ENCODE measurements at regions not wholly inside any gene's neighbourhood (a gene's known extent, or its start where the extent isn't known, plus 50 kb on each side); places are given as distances from the start of the nearest gene placed in this dataset.

DNA sequence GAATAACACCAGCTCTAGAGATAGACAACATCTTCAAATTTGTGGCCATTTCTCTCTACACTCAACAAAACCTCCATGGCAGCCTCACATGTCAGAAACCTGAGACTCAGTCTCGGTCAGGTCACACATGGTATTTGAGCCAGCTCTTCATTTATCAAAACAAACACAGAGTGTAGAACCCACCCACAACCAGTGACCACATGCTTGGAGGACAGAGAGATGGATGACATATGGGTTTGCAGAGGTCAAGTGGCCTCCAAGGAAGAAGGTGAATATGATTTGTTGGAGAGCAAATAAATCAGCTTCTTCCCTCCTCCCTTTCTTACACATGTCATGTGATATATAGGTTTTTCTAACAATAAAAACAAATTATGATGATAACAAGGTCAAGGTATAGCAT is 278.1 kb upstream of the LRTM1 start:
- no peak overlapping the region for H3K4me3 ChIP-seq (replicated peaks; ENCODE audit: low read depth, low read length)
- TF ChIP-seq CTCF (IDR thresholded peaks at IDR 0.05; ENCODE audit: low read depth, low read length, missing control alignments) = no peak
- no peak for DNase-seq (ENCODE audit: extremely low read depth, low read depth)

DNA sequence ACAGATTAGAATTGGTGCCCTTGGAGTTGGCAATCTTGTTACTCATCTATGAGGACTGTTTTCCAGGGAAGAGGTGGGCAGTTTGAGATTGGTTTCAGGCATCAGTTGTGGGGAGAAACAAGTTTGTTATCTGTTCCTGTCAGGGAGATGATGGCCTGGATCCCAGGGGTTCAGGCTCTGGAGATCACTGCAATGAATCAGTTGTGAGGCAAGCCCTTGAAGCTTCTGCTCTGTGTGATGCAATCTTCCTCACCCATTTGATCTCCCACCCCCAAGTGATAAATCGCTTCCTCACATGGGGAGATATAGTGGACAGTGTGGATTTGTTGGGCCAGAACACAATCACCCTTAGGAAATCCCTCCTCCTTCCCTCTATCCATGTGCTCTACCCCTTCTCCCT is 276.6 kb upstream of the LRTM1 start:
- H3K4me3 ChIP-seq (replicated peaks; ENCODE audit: low read depth, low read length) = no peak overlapping the region
- no peak for TF ChIP-seq CTCF (IDR thresholded peaks at IDR 0.05; ENCODE audit: low read depth, low read length, missing control alignments)
- no peak for DNase-seq (ENCODE audit: extremely low read depth, low read depth)

DNA sequence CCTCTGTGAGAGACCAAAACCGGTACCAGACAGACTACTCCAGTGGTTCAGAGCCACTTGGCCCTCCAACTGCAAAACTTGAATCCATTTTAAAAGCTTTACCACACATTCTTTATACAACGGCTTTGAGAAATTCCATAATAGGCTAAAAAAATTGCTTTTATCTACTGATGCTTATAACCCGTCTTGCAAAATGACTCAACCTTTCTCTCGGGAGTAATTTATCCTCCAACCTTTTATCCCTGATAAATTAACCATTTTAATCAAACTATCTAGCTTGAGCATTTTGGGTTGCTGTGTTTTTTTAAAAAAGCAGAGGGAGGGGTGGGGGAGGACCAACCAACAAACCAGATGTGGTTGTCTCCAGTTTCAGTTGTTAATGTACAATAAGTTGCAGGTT is 275.7 kb upstream of the LRTM1 start:
- no peak for TF ChIP-seq CTCF (IDR thresholded peaks at IDR 0.05; ENCODE audit: low read depth, low read length, missing control alignments)
- H3K4me3 ChIP-seq (replicated peaks; ENCODE audit: low read depth, low read length) = no peak overlapping the region
- DNase-seq (ENCODE audit: extremely low read depth, low read depth) = no peak

DNA sequence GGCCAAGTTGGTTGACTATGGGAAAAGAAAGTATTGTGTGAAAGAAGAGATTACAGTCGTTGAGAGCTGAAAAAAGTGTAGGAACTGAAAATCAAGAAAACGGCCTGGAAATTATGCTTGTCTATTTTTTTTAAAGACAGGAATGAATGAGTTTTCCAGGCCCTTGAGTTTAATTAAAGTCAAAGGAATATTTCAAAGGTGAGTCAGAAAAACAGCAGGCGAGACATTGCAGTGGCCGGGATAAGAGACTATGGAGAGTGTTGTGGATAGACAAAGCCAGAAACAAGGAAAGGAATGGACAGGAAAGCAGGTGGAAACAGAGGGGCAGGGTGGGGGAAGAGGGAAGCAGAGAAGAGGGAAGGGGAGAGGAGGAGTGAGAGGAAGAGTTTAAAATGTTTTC is 275.1 kb upstream of the LRTM1 start:
- TF ChIP-seq CTCF (IDR thresholded peaks at IDR 0.05; ENCODE audit: low read depth, low read length, missing control alignments) = no peak
- H3K4me3 ChIP-seq (replicated peaks; ENCODE audit: low read depth, low read length) = no peak overlapping the region
- no peak for DNase-seq (ENCODE audit: extremely low read depth, low read depth)

GRCh38 chr3:55202326-55202725 is 274.5 kb upstream of the LRTM1 start:
- TF ChIP-seq CTCF (IDR thresholded peaks at IDR 0.05; ENCODE audit: low read depth, low read length, missing control alignments) = no peak
- H3K4me3 ChIP-seq (replicated peaks; ENCODE audit: low read depth, low read length) = no peak overlapping the region
- DNase-seq (ENCODE audit: extremely low read depth, low read depth) = peak; percentile 37

DNA sequence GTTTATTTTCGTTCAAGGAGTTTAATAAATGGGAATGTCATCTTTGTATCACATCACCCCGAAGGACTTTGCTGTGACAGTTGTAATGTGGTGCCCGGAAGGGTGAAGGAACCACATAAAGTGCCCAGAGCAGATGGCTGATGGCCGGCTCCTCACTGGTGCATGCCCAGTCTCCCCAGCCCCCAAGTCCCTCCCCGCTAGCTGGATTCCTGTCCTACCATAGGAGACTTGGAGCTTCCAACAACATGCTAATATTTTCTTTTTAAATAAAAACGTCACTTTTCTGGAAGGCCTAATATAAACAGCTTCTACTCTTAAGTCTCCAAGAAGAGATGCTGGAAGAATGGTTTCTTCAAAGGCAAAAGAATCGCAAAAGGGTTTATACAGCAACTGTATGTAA is 273.9 kb upstream of the LRTM1 start:
- TF ChIP-seq CTCF (IDR thresholded peaks at IDR 0.05; ENCODE audit: low read depth, low read length, missing control alignments) = no peak

DNA sequence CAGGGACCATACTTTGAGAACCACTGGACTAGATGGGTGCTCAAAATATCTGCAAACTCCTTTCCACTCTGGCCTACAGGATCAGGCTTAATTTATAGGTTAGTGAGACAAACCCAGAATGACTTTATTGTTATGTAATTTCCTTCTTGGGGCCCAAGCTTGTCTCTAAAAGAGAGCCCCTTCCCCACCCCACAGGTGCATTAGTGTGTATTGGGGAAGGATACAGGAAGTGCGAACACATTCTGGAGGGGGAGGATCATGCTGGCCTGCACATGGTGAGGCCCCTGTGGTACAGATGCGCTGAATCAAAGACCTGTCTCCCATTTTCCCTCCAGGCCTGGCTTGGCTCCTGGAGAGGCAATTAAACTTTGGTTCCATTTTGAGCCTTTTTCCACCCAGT is 273.0 kb upstream of the LRTM1 start:
- H3K4me3 ChIP-seq (replicated peaks; ENCODE audit: low read depth, low read length) = no peak overlapping the region
- TF ChIP-seq CTCF (IDR thresholded peaks at IDR 0.05; ENCODE audit: low read depth, low read length, missing control alignments) = no peak
- no peak for DNase-seq (ENCODE audit: extremely low read depth, low read depth)

More for the DNA sequence above, 273.9 kb upstream of the LRTM1 start:
- DNase-seq (ENCODE audit: extremely low read depth, low read depth) = no peak
- no peak overlapping the region for H3K4me3 ChIP-seq (replicated peaks; ENCODE audit: low read depth, low read length)
